Stimulated activated naive CD8-positive, alpha-beta T cell treated with anti-CD3 and anti-CD28 coated beads, Interleukin-15, amount 100 ng/mL, for 72 hours (primary cell): ENCODE measurements at regions not wholly inside any gene's neighbourhood (a gene's known extent, or its start where the extent isn't known, plus 50 kb on each side); places are given as distances from the start of the nearest gene placed in this dataset.
"Not testable (repeated sequence)": the region's sequence is repeated elsewhere in the genome, so short reads cannot be mapped to it uniquely, and the experiment has no call there.

Experiments
- ATAC-seq: fragments of 150-1000 bp; cut with Tn5 transposase; 2 replicates; pipeline ENCODE4 v1.10.0; 2021; ENCODE audit warnings: mild to moderate bottlenecking, moderate library complexity
- DNase-seq, 2 donors: peaks; one replicate each; pipeline ENCODE4 v3.0.0; 2021 to 2022
- H3K27ac Mint-ChIP-seq, 2 donors: one replicate each; pipeline ENCODE4 v1.8.0; 2022; ENCODE audit warnings: mild to moderate bottlenecking in 2 of 2, mixed read lengths in 2 of 2, moderate library complexity in 2 of 2
- H3K27me3 Mint-ChIP-seq: one replicate; pipeline ENCODE4 v1.8.0; 2022; ENCODE audit warnings: mixed read lengths
- H3K4me1 Mint-ChIP-seq: one replicate; pipeline ENCODE4 v1.8.0; 2022; ENCODE audit warnings: mild to moderate bottlenecking, mixed read lengths
- H3K4me3 Mint-ChIP-seq, 2 donors: one replicate each; pipeline ENCODE4 v1.8.0; 2022; ENCODE audit warnings: mild to moderate bottlenecking in 2 of 2, mixed read lengths in 2 of 2, moderate library complexity in 1 of 2
- H3K9me3 Mint-ChIP-seq, 2 donors: one replicate each; pipeline ENCODE4 v1.8.0; 2022; ENCODE audit warnings: mixed read lengths in 2 of 2

DNA sequence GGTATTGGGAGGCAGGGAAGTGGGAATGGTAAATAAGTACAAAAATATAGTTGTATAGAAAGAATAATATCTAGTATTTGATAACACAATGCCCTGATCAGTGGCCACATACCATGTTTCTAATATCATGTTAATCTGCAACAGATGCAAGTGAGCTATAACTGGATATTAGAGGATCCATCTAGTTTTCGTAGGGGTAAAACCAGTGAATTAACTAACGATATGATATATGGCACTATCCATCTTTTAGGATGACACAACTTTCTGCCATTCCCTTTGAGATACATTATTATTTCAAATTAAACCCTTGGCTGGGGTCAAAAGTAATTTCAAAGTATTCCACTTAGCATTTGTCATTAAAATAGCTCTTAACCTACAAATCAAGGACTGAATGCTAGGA, 1686.2 kb downstream of the SLITRK1 start:
- peaks cover 10 to 13% of the 10 kb centered on the region in 2 donors for H3K9me3 Mint-ChIP-seq
- DNase-seq (no peak), ATAC-seq (no peak)
- no peaks in the 10 kb centered on the region for H3K27me3 Mint-ChIP-seq
- H3K27ac Mint-ChIP-seq: no peak overlapping the region
- H3K4me3 Mint-ChIP-seq: no peak overlapping the region
- H3K4me1 Mint-ChIP-seq: no peaks in the 10 kb centered on the region

DNA sequence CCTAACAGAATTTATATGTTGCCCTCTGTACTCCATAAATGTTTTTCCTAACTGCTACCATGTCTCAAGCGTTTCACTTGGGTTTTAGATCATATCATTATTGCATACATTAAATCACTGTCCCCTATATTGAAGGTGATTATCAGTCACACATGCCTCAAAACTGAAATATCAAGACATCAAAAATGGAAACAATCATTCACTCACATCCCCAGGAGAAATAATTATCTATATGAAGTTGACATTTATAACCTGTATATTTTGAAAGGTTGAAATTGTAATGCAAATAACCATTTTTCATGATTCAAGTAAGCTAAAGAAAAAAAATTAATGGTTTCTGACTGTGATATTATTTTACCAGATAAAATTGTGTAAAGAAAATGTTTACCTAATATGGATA, 1695.0 kb downstream of the SLITRK1 start:
- Mint-ChIP-seq H3K27ac (no peak overlapping the region), H3K4me3 (no peak overlapping the region), H3K4me1 (no peaks in the 10 kb centered on the region), H3K27me3 (no peaks in the 10 kb centered on the region), H3K9me3 (peaks cover 3 to 10% of the 10 kb centered on the region in 2 donors)
- ATAC-seq (no peak), DNase-seq (no peak)

DNA sequence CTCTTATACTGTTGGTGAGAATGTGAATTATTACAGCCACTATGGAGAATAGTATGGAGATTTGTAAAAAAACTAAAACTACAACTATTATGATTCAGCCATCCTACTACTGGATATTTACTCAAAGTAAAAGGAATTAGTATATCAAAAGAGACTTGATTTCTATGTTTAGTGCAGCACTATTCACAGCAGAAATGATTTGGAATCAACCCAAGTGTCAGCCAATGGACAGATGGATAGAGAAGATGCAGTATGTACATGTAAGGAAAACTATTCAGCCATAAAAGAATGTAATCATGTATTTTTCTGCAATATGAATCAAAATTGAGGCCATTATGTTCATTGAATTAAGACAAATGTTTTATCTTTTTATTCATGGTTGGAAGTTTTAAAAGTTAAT, 1705.5 kb downstream of the SLITRK1 start:
- Mint-ChIP-seq H3K27ac (no peak overlapping the region), H3K4me3 (no peak overlapping the region), H3K9me3 (peaks cover 5 to 17% of the 10 kb centered on the region in 2 donors), H3K4me1 (no peaks in the 10 kb centered on the region), H3K27me3 (no peaks in the 10 kb centered on the region)
- no peak for DNase-seq
- ATAC-seq: no peak

DNA sequence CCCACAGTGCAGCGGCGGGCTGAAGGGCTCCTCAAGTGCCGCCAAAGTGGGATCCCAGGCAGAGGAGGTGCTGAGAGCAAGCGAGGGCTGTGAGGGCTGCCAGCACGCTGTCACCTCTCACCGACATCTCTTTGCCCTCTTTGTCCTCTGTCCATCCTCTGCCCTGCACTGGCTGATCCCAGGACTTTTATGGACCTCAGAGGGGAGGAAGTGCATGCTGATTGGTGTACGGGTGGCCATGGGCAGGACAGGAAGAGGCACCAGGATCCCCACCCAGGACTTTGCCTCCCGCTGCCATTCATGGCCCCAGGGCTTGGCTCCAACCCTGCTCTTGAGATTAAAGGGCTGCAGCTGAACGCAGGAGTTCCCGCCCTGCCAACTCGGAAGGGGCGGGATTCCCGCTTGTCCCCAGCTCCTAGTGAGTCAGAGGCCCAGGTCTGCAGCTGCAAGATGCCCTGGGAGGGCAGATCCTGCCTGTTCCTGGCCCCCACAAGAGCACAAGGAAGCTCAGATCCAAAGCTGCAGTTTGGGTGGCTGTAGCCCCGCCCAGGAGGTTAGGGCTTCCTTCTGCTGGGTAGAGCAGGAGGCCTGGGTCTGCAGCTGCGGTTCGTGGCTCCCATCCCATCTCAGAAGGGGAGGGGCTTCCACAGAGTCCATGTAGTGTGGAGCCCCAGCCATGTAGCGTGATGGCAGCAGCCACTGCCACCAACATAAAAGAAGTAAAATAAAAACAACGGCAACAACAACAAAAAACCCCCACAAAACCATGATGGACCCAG, 1716.7 kb downstream of the SLITRK1 start:
- Mint-ChIP-seq H3K9me3 (peaks cover 19 to 25% of the 10 kb centered on the region in 2 donors), H3K27ac (no peak overlapping the region), H3K4me1 (no peaks in the 10 kb centered on the region), H3K27me3 (no peaks in the 10 kb centered on the region), H3K4me3 (no peak overlapping the region)
- no peak for DNase-seq
- ATAC-seq: no peak

DNA sequence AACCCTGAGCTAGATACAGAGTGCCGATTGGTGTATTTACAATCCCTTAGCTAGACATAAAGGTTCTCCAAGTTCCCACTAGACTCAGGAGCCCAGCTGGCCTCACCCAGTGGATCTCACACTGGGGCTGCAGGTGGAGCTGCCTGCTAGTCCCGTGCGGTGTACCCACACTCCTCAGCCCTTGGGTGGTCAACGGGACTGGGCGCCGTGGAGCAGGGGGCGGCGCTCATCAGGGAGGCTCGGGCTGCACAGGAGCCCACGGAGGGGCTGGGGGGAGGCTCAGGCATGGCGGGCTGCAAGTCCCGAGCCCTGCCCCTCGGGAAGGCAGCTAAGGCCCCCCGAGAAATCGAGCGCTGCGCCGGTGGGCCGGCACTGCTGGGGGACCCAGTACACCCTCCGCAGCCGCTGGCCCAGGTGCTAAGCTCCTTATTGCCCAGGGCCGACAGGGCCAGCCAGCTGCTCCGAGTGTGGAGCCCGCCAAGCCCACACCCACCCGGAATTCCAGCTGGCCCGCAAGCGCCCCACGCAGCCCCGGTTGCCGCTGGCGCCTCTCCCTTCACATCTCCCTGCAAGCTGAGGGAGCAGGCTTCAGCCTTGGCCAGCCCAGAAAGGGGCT, 1717.4 kb downstream of the SLITRK1 start:
- not testable (repeated sequence) for ATAC-seq, H3K4me1 Mint-ChIP-seq, H3K27ac Mint-ChIP-seq, H3K4me3 Mint-ChIP-seq, H3K27me3 Mint-ChIP-seq, DNase-seq
- peaks cover 13 to 22% of the 10 kb centered on the region in 2 donors for H3K9me3 Mint-ChIP-seq

DNA sequence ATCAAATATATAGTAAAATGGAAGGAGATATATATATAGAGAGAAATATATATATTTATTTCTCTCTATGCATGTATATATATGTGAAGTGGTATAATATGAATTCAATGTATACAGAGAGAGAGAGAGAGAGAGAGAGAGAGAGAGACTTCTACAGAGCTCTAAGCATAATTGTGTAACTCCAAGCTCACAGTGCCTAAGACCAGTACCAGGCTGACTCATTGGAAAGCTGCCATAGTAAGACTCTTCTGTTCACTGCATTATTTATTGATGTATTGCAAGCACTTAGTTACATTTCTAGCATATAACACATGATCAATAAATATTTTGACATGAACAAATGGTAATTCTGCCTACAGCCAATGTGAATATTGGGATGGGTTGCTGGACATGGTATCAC, 1734.7 kb downstream of the SLITRK1 start:
- peaks cover 0 to under 1% of the 10 kb centered on the region in 2 donors for H3K9me3 Mint-ChIP-seq
- ATAC-seq (no peak), DNase-seq (no peak)
- H3K4me1 Mint-ChIP-seq: no peaks in the 10 kb centered on the region
- H3K27me3 Mint-ChIP-seq: no peaks in the 10 kb centered on the region
- no peak overlapping the region for H3K27ac Mint-ChIP-seq
- H3K4me3 Mint-ChIP-seq: no peak overlapping the region

DNA sequence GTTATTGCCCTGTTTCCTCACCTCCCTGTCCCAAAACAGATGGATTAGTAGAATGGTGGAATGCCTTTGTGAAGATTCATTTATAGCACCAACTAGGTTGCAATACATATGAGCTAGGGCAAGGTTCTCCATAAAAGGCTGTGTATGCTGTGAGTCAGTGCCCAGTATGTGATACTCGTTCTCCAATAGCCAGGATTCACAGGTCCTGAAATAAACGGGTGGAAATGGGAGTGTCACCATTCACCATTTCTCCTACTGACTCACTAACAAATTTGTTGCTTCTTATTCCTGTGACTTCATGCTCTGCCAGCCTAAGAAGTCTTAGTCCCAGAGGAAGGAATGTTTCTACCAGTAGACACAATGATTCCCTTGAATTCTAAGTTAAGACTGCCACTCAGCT, 1745.4 kb downstream of the SLITRK1 start:
- Mint-ChIP-seq H3K4me3 (no peak overlapping the region), H3K4me1 (no peaks in the 10 kb centered on the region), H3K9me3 (no peaks in the 10 kb centered on the region), H3K27me3 (no peaks in the 10 kb centered on the region), H3K27ac (no peak overlapping the region)
- no peak for DNase-seq
- ATAC-seq: no peak

DNA sequence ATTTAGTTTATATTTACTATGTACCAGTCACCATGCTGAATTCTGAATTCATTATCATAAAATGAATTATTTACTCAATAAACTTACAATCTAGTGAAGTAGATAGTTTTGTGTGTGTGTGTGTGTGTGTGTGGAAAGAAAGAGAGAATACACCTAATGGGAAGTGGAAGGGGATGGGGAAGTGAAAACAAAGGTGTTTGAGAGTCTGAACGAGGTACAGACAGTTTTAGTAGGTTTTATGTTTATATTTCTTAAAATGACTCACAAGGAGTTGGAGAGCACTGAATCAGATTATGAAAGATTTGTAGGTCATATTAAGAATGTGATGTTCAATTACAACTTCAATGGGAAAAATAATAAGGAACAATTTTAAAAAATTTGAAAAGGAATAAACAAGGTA, 1753.0 kb downstream of the SLITRK1 start:
- ATAC-seq: no peak
- Mint-ChIP-seq H3K27ac (no peak overlapping the region), H3K9me3 (peaks cover 0 to 17% of the 10 kb centered on the region in 2 donors), H3K27me3 (no peaks in the 10 kb centered on the region), H3K4me3 (no peak overlapping the region), H3K4me1 (no peaks in the 10 kb centered on the region)
- DNase-seq: no peak

DNA sequence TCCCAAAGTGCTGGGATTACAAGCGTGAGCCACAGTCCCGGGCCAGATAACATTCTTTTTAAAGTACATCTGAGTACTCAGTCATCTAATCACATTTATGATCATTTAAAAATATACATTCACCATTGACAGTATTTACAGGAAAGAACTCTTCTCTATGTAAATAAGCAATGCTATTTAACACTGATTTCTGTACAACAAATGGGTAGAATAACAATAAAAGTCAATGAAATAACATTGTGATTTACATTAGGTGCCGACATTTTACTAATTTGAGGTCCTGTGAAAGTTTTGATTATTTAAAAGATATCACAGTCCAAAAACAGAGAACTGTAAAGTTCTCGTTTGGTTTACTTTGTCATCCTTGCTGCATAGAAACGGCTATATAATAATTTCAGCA, 1763.7 kb downstream of the SLITRK1 start:
- DNase-seq: no peak
- no peak overlapping the region for H3K4me3 Mint-ChIP-seq
- no peaks in the 10 kb centered on the region for H3K4me1 Mint-ChIP-seq
- H3K27ac Mint-ChIP-seq: no peak overlapping the region
- H3K27me3 Mint-ChIP-seq: no peaks in the 10 kb centered on the region
- peaks cover 0 to 8% of the 10 kb centered on the region in 2 donors for H3K9me3 Mint-ChIP-seq
- ATAC-seq: no peak

DNA sequence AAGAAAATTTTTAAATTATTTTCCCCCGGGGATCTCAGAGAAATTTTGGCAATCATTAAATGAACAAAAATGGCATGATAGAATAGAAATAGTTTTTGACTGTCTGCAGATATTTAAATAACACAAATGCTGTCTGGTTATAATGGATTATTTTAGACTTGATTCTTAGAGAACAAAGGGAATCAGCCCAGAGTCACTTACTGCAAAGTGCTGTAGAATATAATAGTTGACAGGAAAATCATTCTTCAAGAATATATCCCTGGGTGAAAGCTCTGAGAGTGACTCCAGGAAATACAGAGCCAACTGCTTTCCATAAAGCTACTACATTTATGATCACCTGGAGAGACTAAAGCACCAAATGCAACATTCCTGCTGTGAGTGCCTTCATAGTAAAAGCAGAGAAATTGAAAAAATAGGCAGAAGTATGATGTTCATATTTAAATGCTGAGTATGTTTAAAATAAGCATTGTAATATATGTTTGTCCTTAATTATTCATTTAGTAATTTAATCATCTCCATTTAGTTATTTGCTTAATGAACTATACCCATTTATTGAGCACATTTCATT, 1765.8 kb downstream of the SLITRK1 start:
- Mint-ChIP-seq H3K27me3 (no peaks in the 10 kb centered on the region), H3K4me1 (no peaks in the 10 kb centered on the region), H3K27ac (no peak overlapping the region), H3K4me3 (no peak overlapping the region), H3K9me3 (no peaks in the 10 kb centered on the region)
- DNase-seq (no peak), ATAC-seq (no peak)

DNA sequence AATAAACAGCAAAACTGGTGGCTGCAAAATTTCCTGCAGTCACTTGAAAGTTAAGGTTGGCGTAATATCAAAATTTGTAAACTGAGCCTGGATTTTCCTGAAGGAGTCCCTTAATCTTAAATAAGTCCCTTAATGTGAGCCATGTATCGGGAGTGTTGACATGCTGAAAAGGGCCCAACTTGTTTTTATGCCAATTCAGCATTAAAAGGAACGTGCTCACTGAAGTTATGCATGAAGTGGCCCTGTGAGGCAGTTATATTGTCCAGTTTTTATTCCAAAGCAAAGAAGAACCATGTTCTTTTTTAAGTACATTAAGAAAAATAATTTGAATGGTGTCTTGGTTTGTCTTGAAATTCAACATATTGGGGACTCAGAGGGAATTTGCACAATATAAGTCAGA, 1766.9 kb downstream of the SLITRK1 start:
- ATAC-seq (no peak), DNase-seq (no peak)
- H3K27ac Mint-ChIP-seq: no peak overlapping the region
- no peaks in the 10 kb centered on the region for H3K9me3 Mint-ChIP-seq
- H3K4me1 Mint-ChIP-seq: no peaks in the 10 kb centered on the region
- H3K4me3 Mint-ChIP-seq: no peak overlapping the region
- no peaks in the 10 kb centered on the region for H3K27me3 Mint-ChIP-seq

DNA sequence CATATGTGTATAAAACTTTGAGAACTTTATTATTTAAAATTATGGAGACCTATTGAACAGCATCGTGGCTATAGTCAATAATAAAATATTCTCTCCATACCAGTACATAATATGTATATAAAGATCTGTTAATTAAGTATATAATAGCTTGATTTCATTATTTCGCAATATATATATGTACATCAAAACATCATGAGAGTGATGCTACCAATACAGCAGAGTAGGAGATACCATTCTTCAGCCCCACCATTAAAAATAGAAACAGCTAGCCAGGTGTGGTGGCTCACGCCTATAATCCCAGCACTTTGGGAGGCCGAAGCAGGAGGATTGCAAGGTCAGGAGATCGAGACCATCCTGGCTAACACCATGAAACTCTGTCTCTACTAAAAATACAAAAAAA, 1755.3 kb upstream of the SPRY2 start:
- Mint-ChIP-seq H3K4me1 (no peaks in the 10 kb centered on the region), H3K27me3 (no peaks in the 10 kb centered on the region), H3K4me3 (no peak overlapping the region), H3K27ac (no peak overlapping the region), H3K9me3 (peaks cover 0 to 22% of the 10 kb centered on the region in 2 donors)
- no peak for DNase-seq
- ATAC-seq: no peak

DNA sequence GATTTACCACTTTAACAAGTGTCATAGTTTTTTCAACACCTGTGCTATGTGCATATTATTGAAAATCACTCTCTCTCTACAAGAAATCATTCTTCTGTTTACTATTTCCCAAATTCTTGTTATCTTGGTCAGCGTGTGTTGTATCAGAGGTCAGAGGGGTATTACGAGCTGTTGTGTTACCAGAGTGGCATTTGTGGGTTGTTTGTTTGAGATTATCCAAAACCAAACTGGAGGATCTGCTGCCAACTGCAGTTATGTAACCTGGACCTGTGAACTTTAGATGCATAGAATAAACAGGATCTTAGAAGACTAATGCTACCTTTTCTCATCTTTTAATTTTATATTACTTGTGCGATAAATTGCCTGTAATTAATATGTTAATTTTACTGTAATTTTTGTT, 1751.4 kb upstream of the SPRY2 start:
- H3K27ac Mint-ChIP-seq: no peak overlapping the region
- DNase-seq (no peak), ATAC-seq (no peak)
- no peak overlapping the region for H3K4me3 Mint-ChIP-seq
- H3K27me3 Mint-ChIP-seq: no peaks in the 10 kb centered on the region
- no peaks in the 10 kb centered on the region for H3K4me1 Mint-ChIP-seq
- peaks cover 0 to 5% of the 10 kb centered on the region in 2 donors for H3K9me3 Mint-ChIP-seq

DNA sequence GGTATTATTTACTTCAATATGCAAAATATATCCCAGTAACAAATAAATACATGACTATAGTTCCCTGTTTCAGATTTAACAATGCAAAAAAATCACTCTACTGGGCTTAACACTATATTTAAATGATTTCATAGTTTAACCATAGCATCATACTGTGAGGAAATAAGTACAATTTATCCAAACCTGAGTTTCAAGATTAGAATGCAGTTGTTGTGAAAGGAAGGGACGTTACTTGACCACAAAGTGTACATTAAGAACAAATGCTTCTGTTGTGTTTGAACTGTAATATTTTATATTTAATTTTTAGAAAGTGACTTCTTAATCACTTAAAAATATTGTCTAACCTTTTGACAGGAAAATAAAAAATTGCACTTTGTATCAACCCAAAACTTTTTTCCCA, 1747.9 kb upstream of the SPRY2 start:
- DNase-seq: no peak
- H3K27ac Mint-ChIP-seq: no peak overlapping the region

DNA sequence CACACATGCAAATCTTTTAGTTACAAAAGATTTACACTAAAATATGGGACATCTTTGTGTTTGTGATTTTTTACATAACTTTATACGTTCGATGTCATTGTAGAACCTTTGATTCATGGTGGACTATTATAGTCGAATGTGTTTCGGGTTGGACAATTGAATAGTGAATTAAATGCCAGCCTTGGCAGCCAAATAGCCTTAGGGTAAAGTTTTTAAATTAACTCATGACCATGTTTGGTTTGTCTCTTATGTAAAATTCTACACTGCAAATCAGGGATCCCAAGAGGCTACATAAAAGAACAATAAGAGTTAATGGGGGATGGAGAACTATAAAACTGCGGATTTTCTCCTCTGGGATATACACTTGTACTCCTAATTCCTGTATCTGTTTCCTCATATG, 1735.6 kb upstream of the SPRY2 start:
- H3K27me3 Mint-ChIP-seq: no peaks in the 10 kb centered on the region
- H3K4me3 Mint-ChIP-seq: no peak overlapping the region
- H3K9me3 Mint-ChIP-seq: peaks cover 11 to 13% of the 10 kb centered on the region in 2 donors
- H3K4me1 Mint-ChIP-seq: no peaks in the 10 kb centered on the region
- DNase-seq: no peak
- H3K27ac Mint-ChIP-seq: no peak overlapping the region
- no peak for ATAC-seq

More for the DNA sequence above, 1747.9 kb upstream of the SPRY2 start:
- no peak for ATAC-seq
- H3K4me3 Mint-ChIP-seq: no peak overlapping the region
- no peaks in the 10 kb centered on the region for H3K27me3 Mint-ChIP-seq
- H3K9me3 Mint-ChIP-seq: no peaks in the 10 kb centered on the region
- H3K4me1 Mint-ChIP-seq: no peaks in the 10 kb centered on the region

DNA sequence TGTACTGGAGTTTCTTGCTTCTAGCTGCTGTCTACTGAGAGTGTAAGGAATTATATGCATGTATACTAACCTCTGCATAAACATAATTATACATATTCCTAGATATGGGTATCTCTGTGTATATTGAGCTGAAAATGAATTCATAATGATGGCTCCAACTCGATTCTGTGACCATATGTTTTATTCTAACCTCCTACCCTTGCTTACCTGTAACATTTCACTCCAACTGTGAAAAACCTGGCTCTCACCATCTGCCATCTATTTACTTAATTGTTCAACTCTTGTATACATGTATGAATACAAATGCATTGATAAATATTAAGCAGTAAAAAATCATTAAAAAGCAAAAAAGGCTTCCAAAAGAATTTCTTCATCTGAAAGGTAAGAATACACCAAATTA, 1729.5 kb upstream of the SPRY2 start:
- H3K4me3 Mint-ChIP-seq: no peak overlapping the region
- ATAC-seq (no peak), DNase-seq (no peak)
- no peaks in the 10 kb centered on the region for H3K27me3 Mint-ChIP-seq
- H3K4me1 Mint-ChIP-seq: no peaks in the 10 kb centered on the region
- H3K27ac Mint-ChIP-seq: no peak overlapping the region
- peaks cover 11 to 17% of the 10 kb centered on the region in 2 donors for H3K9me3 Mint-ChIP-seq
